GM11168 (cell line): ENCODE measurements at regions not wholly inside any gene's neighbourhood (a gene's known extent, or its start where the extent isn't known, plus 50 kb on each side); places are given as distances from the start of the nearest gene placed in this dataset.
"Not testable (repeated sequence)": the region's sequence is repeated elsewhere in the genome, so short reads cannot be mapped to it uniquely, and the experiment has no call there.

Experiments
- in situ Hi-C: fragments of 300-500 bp; cut with MboI; formaldehyde crosslinking; loops from one replicate; pipeline ENCODE4 v1.12.0; 2022; ENCODE audit warnings: low sequenced_read_pairs; ENCODE audit not compliant: unreplicated experiment

DNA sequence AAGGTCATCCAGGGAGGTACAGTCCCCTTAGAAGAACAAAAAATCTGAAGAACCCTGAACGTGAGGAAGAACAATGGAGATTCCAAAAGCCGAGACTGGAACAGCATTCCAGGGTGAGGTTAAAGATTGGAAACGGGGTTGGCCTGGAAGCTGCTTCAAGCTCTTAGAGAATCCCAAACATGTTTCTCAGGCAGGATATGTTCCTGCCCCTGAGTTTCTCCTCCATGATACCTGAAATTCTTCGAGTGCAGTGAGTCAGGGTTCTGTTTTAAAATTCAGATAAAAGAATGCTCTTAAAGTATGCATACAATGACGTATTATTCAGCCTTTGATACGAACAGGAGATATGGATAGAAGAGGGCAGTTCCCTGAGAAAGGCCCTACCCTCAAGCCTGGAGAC is 293.1 kb downstream of the HS3ST3B1 start:
- in situ Hi-C loops, result no loop called here

DNA sequence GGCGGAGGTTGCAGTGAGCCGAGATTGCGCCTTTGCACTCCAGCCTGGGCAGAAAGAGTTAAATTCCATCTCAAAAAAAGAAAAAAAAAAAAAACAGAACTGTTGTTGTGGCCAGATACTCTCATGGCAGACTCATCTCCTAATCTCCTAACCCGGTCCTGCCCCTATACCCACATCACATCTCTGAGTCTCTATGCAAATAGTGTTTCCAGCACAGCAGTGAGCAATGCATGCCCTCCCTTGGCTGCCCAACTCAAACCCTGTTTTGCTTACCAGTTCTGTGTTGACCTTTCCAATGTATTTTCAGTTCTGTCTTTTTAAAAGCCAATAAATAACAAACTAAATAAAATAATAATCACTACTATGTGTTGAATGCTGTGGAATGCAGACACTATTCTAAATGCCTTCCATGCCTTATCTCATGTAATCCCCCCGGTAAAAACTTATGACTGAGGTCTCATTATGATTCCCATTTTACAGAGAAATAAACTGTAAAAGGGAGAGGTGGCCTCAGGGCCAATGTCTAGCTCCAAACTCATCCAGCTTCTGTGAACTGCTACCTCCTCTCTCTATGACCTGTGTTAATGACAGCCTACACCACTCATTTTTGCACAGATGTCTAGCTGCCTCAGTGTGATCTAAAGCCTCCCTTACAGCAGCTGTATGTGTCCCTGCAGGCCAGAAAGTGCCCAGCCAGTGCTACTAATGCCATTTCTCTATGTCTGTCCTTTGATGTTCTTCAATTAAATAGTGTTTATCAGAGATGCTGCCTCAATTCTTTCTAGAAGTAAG is 289.8 kb downstream of the HS3ST3B1 start:
- in situ Hi-C loops, result no loop called here

DNA sequence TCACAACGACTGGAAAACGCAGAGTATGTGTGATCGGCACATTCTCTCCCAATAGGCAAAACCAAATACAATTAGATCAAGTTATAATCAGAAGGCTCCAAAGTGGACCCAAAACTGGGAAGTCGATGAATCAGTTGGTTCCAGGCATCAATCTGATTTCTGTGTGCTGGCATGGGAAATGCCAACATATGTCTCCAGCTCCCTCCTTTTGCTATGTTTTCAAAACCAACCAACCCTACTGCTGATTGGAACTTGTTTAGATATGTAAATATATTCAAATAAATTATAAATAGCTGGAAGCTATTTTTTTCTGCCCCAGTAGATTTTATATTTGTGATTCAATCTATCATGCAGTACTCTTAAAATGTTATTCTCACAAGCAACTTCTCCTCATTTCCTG is 284.2 kb downstream of the HS3ST3B1 start:
- in situ Hi-C loops, result no loop called here

DNA sequence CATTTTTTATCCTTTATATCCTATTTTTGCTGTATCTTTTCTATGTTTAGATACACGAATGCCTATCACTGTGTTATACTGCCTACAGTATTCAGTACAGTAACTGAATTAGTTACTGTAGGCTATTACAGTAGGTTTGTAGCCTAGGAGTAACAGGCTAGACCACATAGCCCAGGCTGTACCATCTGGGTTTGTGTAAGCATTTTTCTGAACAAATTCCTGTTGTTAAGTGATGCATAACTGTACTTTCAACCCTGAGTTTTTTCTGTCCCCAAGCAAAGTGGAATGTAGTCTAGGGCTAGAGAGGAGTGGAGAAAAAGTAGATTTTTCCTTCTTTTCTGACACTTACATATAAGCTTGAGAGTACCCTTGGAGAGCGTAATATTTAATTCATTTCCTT is 282.1 kb downstream of the HS3ST3B1 start:
- in situ Hi-C loops, result no loop called here

DNA sequence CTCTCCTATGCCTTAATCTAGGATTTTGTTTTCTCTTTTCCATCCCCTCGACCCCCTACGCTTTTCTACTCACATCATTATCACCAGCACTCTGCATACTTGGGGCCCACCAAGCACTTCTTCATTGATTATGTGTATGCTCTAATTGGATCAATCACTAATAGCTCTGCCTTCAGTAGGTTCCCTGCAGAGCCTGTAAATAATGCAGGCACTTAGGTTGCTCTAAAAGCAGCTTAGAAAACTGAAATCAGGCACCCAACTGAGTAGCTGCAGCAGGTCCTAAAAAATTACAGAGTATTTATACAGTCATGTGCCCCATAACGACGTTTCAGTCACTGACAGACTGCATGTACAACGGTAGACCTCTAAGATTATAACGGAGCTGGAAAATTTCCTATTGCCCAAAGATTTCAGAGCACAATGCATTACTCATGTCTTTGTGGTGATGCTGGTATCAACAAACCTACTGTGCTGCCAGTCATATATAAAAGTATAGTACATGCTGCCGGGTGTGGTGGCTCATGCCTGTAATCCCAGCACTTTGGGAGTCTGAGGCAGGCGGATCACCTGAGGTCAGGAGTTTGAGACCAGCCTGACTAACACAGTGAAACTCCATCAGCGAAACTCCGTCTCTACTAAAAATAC is 280.4 kb downstream of the HS3ST3B1 start:
- in situ Hi-C loops, result no loop called here

DNA sequence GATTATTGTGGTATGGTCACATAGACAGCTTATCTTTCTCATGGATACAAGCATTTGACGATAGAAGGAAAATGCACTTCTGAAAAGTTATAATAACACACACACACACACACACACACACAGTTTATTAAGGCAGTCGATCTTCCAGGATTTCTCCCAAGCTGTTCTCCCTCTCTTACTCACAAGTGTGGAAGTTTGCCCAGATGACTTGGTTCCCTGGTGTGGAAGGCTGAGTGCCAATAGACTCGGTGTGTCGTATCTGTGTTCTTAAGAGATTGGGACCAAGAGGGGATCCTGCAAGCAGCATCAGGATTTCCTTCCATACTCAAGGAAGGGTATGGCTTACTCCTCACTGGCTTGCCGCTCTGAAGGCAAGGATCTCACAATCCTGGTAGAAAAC is 279.6 kb downstream of the HS3ST3B1 start:
- in situ Hi-C loops, result no loop called here

DNA sequence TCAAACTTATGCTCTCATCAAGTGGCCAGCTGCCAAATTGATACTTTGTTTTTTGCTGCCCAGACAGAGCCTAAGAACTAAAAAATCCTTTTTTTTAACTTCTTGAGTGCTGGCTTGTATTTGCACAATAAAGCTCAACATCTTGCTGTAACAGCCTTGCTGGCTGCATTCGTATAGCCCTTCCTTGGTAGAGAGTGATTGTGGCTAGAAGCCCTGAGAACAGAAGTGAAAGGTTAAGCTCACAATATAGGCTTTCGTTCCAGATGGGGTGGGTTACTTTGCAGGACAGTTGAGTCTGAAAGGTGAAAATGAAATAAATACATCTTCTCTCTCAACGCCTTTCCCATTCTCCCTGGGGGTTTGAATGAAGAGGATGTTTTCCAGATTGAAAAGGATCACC is 278.8 kb downstream of the HS3ST3B1 start:
- in situ Hi-C loops, result no loop called here

DNA sequence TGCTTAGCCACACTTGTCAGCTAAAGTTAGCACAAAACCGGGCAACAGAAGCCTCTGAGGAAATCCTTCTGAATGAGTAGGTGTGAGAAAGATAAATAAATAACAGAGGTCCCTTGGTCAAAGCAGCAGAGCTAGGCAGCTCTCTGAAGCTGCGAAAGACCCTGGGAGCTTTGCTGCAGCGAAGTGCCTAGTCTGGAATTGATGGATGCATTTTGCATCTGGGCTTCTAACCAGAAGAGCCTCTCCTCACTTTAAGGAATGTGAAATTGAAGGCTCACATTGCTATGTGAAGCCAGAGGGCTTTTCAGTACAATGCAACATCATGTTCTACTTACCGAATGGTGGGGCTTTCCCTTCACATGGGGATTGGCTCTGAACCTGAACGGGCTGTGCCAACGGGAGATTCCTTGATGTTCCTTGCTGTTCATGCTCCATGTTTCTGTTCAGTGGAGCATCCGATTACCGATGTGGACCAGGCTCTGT is 274.6 kb downstream of the HS3ST3B1 start:
- in situ Hi-C loops, result no loop called here

DNA sequence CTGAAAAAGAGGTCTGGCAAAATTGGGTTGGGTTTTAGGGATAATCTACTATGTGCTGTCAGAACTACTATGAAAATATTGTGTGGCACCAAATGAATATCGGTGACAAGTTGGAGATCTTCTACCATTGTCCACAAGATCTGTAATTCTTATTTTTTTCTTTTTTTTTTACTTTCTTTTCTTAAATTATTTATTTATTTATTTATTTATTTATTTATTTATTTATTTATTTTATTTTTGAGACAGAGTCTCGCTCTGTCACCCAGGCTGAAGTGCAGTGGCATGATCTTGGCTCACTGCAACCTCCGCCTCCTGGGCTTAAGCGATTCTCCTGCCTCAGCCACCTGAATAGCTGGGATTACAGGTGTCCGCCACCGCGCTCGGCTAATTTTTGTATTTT is 259.4 kb downstream of the HS3ST3B1 start:
- in situ Hi-C loops, result not testable (repeated sequence)

DNA sequence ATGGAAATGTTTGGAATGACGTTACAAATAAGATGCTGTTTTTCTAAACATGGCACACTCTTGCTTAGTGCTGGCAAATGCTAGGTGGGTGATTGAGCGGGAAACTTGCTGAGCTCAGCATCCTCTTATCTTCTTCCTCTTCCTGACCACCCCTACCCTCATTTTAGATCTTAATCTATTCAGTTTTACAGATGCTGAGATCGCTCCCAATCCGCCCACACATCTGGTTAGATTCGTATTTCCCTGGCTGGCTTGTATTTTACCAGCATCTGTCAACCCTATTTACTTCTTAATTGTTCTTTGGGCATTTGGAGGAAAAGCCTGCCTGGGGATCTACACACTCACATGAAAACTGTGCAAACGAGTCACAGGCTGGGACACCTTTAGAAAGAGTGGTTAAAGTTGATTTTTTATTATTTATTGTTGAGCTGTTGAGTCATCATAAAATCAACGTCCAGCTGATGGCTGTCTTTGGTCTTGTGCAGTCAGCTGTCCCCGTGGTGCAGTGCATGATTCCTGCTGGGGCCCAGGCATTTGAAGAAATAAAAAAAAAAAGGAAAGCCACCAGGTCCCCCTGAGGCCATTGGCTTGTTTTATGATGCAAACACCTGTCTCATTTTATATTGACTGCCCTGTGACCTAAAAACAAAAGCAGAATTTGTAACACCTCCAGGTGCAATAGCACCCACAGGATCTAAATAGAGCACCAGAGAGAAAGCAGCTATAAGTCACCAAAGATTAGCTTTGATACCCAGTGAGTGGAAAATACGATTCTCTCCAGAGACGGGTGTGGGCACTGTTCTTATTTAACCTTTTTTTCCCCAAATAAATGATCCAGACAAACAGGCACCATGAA is 258.6 kb downstream of the HS3ST3B1 start:
- in situ Hi-C loops, result no loop called here

DNA sequence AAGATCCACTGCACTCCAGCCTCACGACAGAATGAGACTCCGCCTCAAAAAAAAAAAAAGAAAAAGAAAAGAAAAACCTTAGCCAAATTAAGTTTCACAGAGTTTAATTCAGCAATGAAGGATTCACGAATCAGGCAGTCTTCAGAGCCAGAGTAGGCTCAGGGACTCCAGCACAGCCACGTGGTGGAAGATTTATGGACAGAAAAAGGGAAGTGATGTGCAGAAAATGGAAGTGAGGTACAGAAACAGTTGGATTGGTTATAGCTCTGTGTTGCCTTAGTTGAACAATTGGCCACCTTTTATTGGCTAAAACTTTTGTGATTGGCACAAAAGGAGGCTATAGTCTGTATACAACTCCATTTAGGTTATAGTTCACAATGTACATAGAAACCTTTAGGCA is 256.6 kb downstream of the HS3ST3B1 start:
- in situ Hi-C loops, result no loop called here

DNA sequence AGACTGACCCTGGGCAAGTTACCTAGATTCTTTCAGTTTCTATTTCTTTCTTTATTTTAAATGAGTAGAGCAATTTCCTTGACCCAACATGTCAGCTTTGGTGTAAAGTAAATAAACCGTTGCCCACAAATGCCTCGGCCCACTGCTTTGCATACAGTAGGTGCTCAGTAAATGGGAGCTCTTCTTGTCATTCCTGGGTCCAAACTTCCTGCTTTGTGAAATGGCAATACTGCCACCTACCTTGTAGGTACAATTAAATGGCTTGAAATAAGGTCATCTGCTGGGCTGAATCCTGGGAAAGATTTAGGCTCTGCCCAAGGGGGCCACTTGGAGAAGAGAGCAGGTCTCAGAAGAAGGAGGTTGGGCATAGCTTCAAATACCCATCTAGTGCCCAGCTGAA is 253.0 kb downstream of the HS3ST3B1 start:
- in situ Hi-C loops, result no loop called here

DNA sequence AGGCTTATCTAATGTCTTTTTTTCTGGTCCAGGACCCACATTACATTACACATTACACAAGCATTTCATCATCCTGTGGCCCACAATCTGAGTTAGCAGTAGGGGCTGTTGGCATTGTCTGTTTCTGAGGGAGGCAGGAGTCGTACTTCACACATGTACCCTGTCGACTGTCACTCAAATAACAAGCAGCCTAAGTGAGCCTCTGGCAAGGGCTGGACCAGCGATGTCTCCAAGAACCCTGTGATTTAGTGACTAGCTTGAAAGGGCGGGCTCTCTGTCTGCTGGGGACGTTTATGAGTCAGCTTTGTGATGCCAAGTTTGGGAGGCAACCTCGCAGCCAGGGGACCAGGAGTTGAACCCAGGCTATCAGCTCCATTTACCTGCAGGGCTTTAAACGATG is 251.4 kb downstream of the HS3ST3B1 start:
- in situ Hi-C loops, result no loop called here

DNA sequence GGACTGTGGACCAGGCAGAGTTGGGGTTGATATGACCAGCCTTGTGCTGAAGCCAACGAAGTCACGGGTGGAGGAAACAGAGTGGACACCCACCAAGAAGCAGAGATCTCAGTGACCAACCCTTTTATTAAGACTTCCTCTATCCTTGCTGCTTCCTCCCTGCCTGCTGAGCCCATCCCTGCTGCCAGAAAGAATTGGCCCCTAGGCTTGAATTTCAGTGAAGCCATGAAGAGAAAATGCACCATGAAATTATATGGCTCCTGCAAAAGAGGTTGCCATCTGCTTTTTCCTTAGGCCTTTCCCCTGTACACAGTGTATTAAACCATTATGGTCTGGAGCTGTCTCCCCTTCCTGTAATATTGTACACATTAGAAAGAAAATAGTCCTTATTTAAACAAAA is 246.7 kb downstream of the HS3ST3B1 start:
- in situ Hi-C loops, result no loop called here

DNA sequence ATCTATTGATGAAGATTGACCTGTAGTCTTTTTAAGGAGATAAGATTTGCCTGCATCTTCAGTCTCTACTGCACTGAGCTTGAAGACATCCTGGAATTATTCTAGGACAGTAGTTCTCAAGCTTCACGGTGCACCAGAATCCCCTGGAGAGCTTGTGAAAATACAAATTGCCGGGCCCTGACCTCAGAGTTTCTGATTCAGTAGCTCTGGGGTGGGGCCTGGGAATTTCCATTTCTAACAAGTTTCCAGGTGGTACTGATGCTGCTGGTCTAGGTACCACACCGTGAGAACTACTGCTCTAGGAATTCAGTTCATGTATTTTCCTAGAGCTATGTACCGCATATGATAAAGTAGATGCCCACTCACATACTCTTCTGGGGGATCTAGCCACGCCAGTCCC is 246.1 kb downstream of the HS3ST3B1 start:
- in situ Hi-C loops, result no loop called here

DNA sequence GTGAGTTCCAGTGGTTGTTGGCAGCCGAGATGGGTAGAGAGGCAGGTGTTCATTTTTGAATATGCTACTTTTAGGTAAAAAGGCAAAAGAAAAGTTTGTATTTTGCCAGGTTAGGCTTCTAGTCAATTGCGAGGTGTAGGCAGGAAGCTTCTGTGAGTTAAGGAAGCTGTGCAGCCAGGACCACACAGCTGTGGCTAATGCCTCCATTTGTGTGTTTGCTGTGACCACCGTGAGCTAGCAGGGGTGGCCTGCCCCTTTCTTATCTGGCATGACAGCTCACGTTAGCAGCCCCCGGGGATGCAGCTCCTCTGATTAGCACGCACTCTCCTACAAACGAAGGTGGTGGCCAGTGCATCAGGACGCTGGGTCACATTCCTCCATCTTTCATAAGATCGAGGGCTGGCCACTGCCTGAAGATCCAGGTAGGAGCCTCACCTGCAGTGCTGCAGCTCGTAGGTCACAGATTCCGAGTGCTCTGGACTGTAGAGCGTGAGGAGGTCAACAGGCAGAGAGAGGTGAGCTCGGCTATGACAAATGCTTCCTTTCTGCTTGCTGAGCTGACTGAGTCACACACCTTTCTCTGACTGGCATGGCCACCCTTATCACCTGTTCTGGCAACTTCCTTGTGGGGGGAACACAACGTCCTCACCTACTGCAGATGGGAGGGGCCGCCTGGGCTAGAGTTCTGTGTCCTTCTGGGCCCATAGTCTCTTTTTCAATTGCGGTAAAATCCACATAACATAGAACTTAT is 244.4 kb downstream of the HS3ST3B1 start:
- in situ Hi-C loops, result no loop called here

DNA sequence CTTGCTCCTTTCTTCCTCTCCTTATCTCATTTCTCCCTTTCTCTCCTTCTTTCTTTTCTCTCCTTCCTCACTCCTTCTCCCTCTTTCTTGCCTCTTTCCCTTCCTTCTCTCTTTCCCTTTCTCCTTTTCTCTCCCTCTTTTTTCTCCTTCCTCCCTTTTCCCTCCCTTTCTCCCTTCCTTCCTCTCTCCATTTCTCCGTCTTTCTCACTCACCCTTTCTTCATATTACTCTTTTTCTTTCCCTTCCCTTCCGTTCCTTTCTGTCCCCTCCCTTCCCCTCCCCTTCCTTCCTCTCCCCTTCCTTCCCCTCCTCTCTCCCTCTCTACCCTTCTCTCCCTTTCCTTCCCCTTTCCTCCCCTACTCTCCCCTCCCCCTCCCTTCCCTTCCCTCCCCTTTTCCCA is 240.8 kb downstream of the HS3ST3B1 start:
- in situ Hi-C loops, result no loop called here

DNA sequence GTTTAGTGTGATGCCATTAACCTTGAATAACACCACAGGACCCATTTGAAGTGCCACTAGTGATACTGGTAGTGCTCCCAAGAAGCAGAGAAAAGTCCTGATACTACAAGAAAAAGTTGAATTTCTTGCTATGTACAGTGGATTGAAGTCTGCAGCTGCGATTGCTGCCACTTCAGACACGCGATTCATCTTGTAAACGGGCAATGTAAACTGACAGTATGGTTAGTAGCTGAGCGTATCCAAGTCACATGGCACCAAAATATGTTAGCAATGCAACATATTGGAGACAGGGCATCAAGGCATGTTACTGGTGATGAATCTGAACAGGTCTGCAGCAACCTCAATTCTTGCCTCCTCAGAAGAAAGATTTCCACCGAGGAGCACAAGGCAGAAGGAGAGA is 238.9 kb downstream of the HS3ST3B1 start:
- in situ Hi-C loops, result no loop called here

DNA sequence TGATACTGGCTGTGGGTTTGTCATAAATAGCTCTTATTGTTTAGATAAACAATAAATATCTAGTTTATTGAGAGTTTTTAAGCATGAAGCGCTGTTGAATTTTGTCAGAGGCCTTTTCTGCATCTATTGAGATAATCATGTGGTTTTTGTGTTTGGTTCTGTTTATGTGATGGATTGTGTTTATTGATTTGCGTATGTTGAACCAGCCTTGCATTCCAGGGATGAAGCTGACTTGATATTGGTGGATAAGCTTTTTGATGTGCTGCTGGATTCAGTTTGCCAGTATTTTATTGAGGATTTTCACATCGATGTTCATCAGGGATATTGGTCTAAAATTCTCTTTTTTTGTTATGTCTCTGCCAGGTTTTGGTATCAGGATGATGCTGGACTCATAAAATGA is 231.4 kb downstream of the HS3ST3B1 start:
- in situ Hi-C loops, result not testable (repeated sequence)
